HG03045 (cell line): ENCODE measurements at regions not wholly inside any gene's neighbourhood (a gene's known extent, or its start where the extent isn't known, plus 50 kb on each side); places are given as distances from the start of the nearest gene placed in this dataset.
"Not testable (repeated sequence)": the region's sequence is repeated elsewhere in the genome, so short reads cannot be mapped to it uniquely, and the experiment has no call there.

Experiments
- ATAC-seq: cut with Tn5 transposase; IDR thresholded peaks from one replicate; pipeline ENCODE4 v1.9.1; 2021; ENCODE audit warnings: mild to moderate bottlenecking, moderate library complexity; ENCODE audit not compliant: unreplicated experiment

- no peak for ATAC-seq
These were observed 214.7 kb downstream of the IRX2 start for GRCh38 chr5:2536632-2537377.

GRCh38 chr5:2534970-2535369, 216.5 kb downstream of the IRX2 start:
- ATAC-seq: no peak

GRCh38 chr5:2534251-2534650, 217.2 kb downstream of the IRX2 start:
- ATAC-seq: no peak

DNA sequence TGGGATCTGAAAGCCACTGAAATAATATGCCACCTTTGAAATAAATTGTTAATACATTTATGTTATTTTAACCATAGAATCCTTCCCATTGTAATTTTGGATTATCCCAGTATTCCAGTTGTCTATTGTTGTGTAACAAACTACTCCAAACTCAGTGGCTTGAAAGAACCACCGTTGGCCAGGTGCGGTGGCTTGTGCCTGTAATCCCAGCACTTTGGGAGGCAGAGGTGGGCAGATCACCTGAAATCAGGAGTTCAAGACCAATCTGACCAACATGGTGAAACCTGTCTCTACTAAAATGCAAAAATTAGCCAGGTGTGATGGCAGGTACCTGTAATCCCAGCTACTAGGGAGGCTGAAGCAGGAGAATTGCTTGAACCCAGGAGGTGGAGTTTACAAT, 217.6 kb downstream of the IRX2 start:
- ATAC-seq: not testable (repeated sequence)

DNA sequence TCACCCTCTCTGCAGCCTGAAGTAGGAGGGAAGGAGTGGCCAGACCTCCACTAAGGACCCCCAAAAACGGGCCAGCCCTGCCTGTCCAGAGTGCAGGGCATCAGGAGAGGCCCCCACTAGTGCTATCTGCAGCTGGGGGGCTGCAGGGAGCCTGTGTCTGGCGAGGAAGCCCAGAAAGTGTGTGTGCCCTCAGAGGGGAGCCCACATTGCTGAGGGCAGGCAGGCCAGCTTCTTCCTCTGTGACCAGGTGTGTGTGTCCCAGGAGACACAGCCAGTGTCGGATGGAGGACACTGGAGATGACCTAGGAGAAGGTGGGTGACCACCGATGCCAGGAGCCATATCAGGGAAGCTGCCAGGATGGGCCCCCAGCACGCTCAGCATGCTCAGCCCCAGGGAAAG, 218.7 kb downstream of the IRX2 start:
- no peak for ATAC-seq

- no peak for ATAC-seq
These were observed 220.2 kb downstream of the IRX2 start for GRCh38 chr5:2531318-2531717.

GRCh38 chr5:2530609-2531008, 220.9 kb downstream of the IRX2 start:
- no peak for ATAC-seq

DNA sequence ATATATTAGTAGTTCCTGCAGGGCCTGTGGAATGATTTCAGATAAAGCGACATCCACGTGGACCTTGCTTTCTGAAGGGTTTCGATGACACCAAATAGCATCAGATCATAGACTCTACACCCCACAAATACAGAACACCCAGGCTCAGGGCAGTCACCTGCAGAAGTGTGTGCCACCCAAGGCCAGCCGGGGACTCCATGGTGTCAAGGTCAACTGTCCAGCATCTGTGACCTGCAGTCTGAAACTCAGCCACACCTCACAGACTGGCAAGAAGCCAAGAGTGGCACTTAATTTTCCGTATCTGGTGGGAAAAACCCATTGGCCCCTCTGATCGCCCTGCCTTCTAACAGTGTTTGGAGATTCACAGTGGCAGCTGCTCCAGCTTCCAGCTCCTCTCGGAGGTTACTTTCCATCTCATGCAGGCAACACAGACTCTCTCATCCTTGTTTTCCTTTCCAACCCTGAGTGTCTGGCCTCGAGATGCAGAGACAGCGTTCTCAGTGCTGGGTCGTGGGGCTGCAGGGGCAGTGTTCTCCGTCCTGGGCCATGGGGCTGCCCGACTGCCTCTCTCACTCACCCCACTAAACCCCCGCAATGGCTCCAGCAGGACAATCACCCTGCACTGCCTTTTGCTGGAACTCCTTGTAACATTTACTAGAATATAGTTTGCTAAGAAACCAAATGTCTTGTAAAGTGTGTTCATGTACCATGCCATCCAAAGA, 221.9 kb downstream of the IRX2 start:
- no peak for ATAC-seq

GRCh38 chr5:2525351-2525750, 226.1 kb downstream of the IRX2 start:
- no peak for ATAC-seq

GRCh38 chr5:2524620-2525019, 226.9 kb downstream of the IRX2 start:
- no peak for ATAC-seq

GRCh38 chr5:2523180-2523579, 228.3 kb downstream of the IRX2 start:
- no peak for ATAC-seq

GRCh38 chr5:2522372-2522771, 229.1 kb downstream of the IRX2 start:
- ATAC-seq: no peak

- ATAC-seq: no peak
These were observed 232.3 kb downstream of the IRX2 start for GRCh38 chr5:2519153-2519552.

DNA sequence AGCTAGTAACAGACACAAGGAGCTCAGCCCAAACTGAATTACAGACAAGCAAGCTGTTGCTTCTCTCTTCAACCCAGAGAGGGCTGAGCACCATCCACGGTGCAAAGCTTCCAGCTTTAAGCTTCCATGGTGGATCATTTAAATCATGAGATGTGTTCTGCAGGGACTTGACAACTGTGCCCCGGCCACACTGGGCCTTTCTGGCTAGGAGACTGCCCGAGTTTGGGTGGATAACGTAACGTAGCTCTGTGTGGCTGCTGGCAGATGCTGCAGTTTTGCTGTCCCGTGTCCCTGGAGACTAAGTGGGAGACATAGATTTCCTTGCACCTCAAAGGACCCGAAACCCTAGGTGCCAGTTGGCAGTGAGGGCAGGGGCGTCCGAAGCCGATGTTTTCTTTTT, 234.0 kb downstream of the IRX2 start:
- no peak for ATAC-seq

GRCh38 chr5:2515180-2515764, 236.2 kb downstream of the IRX2 start:
- ATAC-seq: no peak

GRCh38 chr5:2514484-2514883, 237.0 kb downstream of the IRX2 start:
- no peak for ATAC-seq

DNA sequence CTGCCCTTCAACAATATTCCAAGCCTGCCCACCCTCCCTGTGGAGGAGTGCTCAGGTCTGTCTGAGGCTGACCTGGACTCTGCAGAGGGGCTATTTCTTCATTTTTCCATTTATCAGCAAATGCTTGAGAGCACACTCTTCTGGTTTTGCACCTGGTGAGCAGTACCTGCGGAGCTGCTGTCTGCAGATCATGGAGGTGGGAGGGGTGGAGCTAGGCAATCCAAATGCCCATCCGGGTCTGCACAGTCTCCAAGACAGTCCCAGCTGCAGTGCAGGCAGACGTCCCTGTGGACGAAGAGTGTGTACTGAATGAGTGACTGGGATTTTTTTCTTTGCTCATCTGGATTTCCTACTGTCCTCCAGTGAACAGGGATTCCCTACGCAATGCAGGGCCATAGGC, 239.8 kb downstream of the IRX2 start:
- ATAC-seq: no peak

- ATAC-seq: no peak
These were observed 240.4 kb downstream of the IRX2 start for GRCh38 chr5:2511126-2511525.

DNA sequence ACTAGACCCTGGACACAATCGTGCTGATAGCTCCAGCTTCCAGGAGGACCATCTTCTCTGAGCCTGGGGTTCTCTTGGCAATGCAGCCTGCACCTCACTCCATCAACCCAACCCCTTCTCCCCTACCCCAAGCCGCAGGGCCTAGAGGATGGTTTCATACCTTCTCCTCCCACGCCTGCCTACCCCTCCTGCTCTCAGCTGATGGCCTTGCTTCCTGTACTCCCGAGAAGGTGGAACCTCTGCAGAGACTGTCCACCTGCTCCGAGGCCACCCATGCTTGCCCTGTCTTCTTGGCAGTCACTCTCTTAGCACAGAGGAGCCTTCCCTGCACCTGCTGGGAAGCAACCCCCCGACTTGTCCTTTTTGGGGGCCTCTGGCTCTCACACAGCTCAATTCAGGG, 241.9 kb downstream of the IRX2 start:
- no peak for ATAC-seq

DNA sequence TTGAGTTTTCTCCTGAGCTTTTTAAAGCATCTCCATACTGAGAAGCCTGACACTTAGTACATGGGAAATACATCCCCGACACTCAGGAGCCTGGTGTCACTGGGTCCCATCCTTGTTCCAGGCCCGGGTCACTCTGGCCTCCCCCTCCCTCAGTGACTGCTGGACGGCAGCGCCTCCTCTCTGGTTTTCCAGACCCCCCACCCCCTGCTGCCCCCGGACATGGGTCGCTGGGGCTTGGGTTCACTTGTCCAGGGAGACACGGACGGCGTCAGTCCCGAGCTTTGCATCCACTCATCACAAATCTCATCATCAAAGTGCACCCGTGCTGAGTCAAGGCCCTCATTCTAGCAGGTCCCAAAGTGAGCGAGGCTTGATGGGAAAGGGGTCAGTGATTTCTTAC, 243.0 kb downstream of the IRX2 start:
- ATAC-seq: no peak

GRCh38 chr5:2507611-2508010, 243.9 kb downstream of the IRX2 start:
- ATAC-seq: no peak

- ATAC-seq: no peak
These were observed 244.9 kb downstream of the IRX2 start for GRCh38 chr5:2506603-2507002.
